Prostate gland (tissue), 2 donors: ENCODE measurements at regions not wholly inside any gene's neighbourhood (a gene's known extent, or its start where the extent isn't known, plus 50 kb on each side); places are given as distances from the start of the nearest gene placed in this dataset.

Experiments
- DNase-seq: peaks from one replicate; pipeline ENCODE4 v3.0.0-alpha.2; 2019; ENCODE audit warnings: low spot score
- H3K27ac ChIP-seq, 2 donors: fragments of 200-600 bp; sonication (generic); 2 replicates each; pipeline ENCODE4 v1.5.1; 2017 to 2019
- H3K27me3 ChIP-seq: fragments of 200-600 bp; sonication (generic); replicated peaks from 2 replicates; pipeline ENCODE4 v1.5.1; 2019; ENCODE audit not compliant: insufficient read depth
- H3K36me3 ChIP-seq, 2 donors: fragments of 200-600 bp; sonication (generic); 1 replicate in 1 of 2; 2 replicates in 1 of 2; pipeline versions ENCODE4 v1.5.1 to v1.8.1; 2017 to 2019
- H3K4me1 ChIP-seq: fragments of 200-600 bp; sonication (generic); replicated peaks from 2 replicates; pipeline ENCODE4 v1.5.1; 2019
- H3K4me3 ChIP-seq, 2 donors: fragments of 200-600 bp; sonication (generic); 2 replicates each; pipeline ENCODE4 v1.5.1; 2017 to 2019
- H3K9me3 ChIP-seq: fragments of 200-600 bp; sonication (generic); 2 replicates; pipeline ENCODE4 v1.5.1; 2017
- POLR2A ChIP-seq: fragments of 450-650 bp; IDR thresholded peaks from one replicate; pipeline ENCODE4 v1.6.1; 2016; ENCODE audit warnings: antibody characterized with exemption, mild to moderate bottlenecking
- POLR2AphosphoS5 ChIP-seq: sonication (generic); formaldehyde crosslinking; IDR thresholded peaks from one replicate; pipeline ENCODE4 v1.6.1; 2017; ENCODE audit warnings: antibody characterized with exemption
- WGBS: methylation state at CpG from one replicate; pipeline ENCODE4 v1.1.5; 2018; 5-methylcytosine and 5-hydroxymethylcytosine counted together
- intact Hi-C: fragments of 100-400 bp; cut with DNase I; formaldehyde crosslinking; loops from one replicate; pipeline ENCODE4 v1.14.2; 2022
- TF ChIP-seq, protein P1 (sequence below), 4 experiments: fragments of 200-600 bp in 2 of 4; fragments of 450-650 bp in 2 of 4; sonication (generic) in 2 of 4; IDR thresholded peaks; 1 replicate in 3 of 4; 2 replicates in 1 of 4; pipeline ENCODE4 v1.5.1; 2016 to 2019; ENCODE audit warnings: antibody characterized with exemption in 4 of 4, mild to moderate bottlenecking in 2 of 4, moderate library complexity in 2 of 4

DNA sequence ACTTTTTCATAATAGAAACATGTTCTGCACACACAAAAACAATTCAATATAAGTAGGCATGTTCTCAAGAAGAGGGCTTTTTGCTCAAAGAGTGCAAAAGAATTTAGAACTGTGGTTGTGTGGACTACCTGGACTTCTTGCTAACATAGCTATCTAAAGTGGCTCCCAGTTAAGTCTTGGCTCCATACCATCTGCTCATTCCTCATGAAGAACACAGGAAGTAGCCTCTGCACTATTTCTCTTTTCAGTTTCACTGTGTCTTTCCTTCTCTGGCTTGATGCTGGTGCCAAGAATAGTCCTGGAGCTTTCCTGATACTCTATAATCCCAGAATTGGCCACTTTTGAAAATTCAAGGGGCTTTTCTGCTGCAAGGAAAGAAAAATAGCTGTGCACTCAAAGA, 127.4 kb downstream of the CCER1 start:
- DNase-seq = no peak
- no peak overlapping the region for H3K27ac ChIP-seq
- no peaks in the 10 kb centered on the region for H3K36me3 ChIP-seq
- H3K4me3 ChIP-seq = no peak overlapping the region
- intact Hi-C loops = no loop called here
- TF ChIP-seq POLR2AphosphoS5 = no peak
- no peak for TF ChIP-seq POLR2A
- TF ChIP-seq, protein P1, sequence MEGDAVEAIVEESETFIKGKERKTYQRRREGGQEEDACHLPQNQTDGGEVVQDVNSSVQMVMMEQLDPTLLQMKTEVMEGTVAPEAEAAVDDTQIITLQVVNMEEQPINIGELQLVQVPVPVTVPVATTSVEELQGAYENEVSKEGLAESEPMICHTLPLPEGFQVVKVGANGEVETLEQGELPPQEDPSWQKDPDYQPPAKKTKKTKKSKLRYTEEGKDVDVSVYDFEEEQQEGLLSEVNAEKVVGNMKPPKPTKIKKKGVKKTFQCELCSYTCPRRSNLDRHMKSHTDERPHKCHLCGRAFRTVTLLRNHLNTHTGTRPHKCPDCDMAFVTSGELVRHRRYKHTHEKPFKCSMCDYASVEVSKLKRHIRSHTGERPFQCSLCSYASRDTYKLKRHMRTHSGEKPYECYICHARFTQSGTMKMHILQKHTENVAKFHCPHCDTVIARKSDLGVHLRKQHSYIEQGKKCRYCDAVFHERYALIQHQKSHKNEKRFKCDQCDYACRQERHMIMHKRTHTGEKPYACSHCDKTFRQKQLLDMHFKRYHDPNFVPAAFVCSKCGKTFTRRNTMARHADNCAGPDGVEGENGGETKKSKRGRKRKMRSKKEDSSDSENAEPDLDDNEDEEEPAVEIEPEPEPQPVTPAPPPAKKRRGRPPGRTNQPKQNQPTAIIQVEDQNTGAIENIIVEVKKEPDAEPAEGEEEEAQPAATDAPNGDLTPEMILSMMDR (IDR thresholded peaks at IDR 0.05) = no peak
- no peaks in the 10 kb centered on the region for H3K27me3 ChIP-seq
- no peaks in the 10 kb centered on the region for H3K9me3 ChIP-seq
- H3K4me1 ChIP-seq = no peaks in the 10 kb centered on the region

DNA sequence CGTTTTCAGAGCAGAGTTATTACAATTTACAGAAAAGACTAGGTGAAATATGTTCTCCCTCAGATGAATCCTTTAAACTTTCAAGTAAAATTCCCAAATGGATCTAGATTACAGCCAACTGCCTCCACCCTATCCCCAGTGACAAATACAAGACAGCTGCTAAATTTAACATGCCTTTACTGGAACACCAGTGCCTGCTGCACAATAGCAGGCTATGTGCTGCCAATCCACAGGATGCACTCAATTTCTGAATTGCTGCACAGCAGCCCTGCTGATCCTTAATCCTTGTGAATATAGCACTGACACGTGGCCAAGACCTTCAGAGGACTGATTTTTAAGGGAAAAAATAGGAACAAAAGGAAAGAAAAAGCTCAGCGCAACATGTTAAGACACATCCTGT, 128.9 kb downstream of the CCER1 start:
- Histone ChIP-seq H3K9me3 (no peaks in the 10 kb centered on the region), H3K4me1 (no peaks in the 10 kb centered on the region), H3K27me3 (no peaks in the 10 kb centered on the region), H3K4me3 (no peak overlapping the region), H3K36me3 (no peaks in the 10 kb centered on the region), H3K27ac (no peak overlapping the region)
- TF ChIP-seq POLR2AphosphoS5 = no peak
- TF ChIP-seq, protein P1 (IDR thresholded peaks at IDR 0.05) = no peak
- no peak for TF ChIP-seq POLR2A
- WGBS = 79% methylated on average over 3 of the region's 3 CpGs
- DNase-seq = no peak
- intact Hi-C loops = no loop called here

- H3K27me3 ChIP-seq = no peaks in the 10 kb centered on the region
- H3K27ac ChIP-seq = no peak overlapping the region
- no peaks in the 10 kb centered on the region for H3K4me1 ChIP-seq
- H3K9me3 ChIP-seq = no peaks in the 10 kb centered on the region
- 98% methylated on average over 32 of the region's 32 CpGs for WGBS
- intact Hi-C loops = no loop called here
- H3K4me3 ChIP-seq = no peak overlapping the region
- H3K36me3 ChIP-seq = no peaks in the 10 kb centered on the region
- TF ChIP-seq, protein P1 (IDR thresholded peaks at IDR 0.05) = no peak
- TF ChIP-seq POLR2A (no peak), POLR2AphosphoS5 (no peak)
- DNase-seq = no peak
These were observed 131.1 kb downstream of the CCER1 start for GRCh38 chr12:90823859-90824258.

DNA sequence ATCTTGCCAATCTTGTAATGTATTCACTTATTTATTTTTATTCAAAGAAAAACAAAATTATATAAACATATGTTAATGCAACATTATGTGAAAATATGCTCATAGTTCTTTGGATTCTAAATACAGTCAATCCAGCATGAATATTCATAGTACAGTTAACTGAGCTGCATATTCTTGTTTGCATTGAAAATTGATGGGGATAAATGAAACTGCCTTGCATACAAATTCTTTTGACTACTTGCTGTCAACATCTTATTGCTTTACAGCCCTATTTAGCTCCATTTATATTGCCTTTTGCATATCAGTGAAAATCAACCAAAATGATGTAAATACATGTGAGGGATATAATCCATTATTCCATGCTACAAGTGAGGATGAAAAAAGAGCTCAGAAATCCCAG, 135.3 kb downstream of the CCER1 start:
- Histone ChIP-seq H3K4me3 (no peak overlapping the region), H3K36me3 (no peaks in the 10 kb centered on the region), H3K9me3 (no peaks in the 10 kb centered on the region), H3K4me1 (no peaks in the 10 kb centered on the region), H3K27me3 (no peaks in the 10 kb centered on the region), H3K27ac (no peak overlapping the region)
- DNase-seq = no peak
- intact Hi-C loops = no loop called here
- TF ChIP-seq POLR2AphosphoS5 = no peak
- TF ChIP-seq, protein P1 (IDR thresholded peaks at IDR 0.05) = no peak
- no peak for TF ChIP-seq POLR2A

- Histone ChIP-seq H3K4me3 (no peak overlapping the region), H3K9me3 (no peaks in the 10 kb centered on the region), H3K4me1 (no peaks in the 10 kb centered on the region), H3K27me3 (no peaks in the 10 kb centered on the region), H3K36me3 (no peaks in the 10 kb centered on the region), H3K27ac (no peak overlapping the region)
- DNase-seq = no peak
- intact Hi-C loops = no loop called here
- 60% methylated on average over 3 of the region's 3 CpGs for WGBS
- TF ChIP-seq POLR2AphosphoS5 = no peak
These were observed 138.5 kb downstream of the CCER1 start for GRCh38 chr12:90816353-90817089.
